ENCODE measurements at regions not wholly inside any gene's neighbourhood (a gene's known extent, or its start where the extent isn't known, plus 50 kb on each side); places are given as distances from the start of the nearest gene placed in this dataset.

DNA sequence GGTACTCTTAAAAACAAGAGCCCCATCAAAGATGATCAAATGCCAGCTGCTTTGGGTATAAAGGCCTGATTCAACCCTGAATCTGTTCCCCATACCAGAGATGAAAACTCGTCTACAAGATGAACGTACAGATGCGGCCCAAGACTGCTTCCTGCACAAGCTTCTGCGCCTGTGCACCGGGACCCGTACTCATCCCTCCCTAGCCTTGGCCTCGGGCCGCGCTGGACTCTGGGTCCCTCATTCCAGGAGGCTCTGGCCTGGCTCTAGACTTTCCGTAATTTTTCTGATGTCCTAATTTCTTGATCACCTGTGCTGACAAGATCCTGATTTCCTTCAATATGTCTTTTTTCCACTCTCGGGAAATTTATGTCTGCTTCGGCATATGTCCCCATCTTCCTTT is 612.3 kb downstream of the BNC2 start:
- TF ChIP-seq EP300 (IDR thresholded peaks at IDR 0.05) = no peak
- TF ChIP-seq, protein P1, sequence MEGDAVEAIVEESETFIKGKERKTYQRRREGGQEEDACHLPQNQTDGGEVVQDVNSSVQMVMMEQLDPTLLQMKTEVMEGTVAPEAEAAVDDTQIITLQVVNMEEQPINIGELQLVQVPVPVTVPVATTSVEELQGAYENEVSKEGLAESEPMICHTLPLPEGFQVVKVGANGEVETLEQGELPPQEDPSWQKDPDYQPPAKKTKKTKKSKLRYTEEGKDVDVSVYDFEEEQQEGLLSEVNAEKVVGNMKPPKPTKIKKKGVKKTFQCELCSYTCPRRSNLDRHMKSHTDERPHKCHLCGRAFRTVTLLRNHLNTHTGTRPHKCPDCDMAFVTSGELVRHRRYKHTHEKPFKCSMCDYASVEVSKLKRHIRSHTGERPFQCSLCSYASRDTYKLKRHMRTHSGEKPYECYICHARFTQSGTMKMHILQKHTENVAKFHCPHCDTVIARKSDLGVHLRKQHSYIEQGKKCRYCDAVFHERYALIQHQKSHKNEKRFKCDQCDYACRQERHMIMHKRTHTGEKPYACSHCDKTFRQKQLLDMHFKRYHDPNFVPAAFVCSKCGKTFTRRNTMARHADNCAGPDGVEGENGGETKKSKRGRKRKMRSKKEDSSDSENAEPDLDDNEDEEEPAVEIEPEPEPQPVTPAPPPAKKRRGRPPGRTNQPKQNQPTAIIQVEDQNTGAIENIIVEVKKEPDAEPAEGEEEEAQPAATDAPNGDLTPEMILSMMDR (IDR thresholded peaks at IDR 0.05) = no peak
- no peak for TF ChIP-seq POLR2A (IDR thresholded peaks at IDR 0.05)
- Histone ChIP-seq H3K4me1 (ENCODE audit: insufficient read depth) (peaks cover 14% of the 10 kb centered on the region), H3K4me3 (no peak overlapping the region), H3K9me3 (no peaks in the 10 kb centered on the region), H3K27me3 (no peaks in the 10 kb centered on the region), H3K36me3 (no peaks in the 10 kb centered on the region), H3K27ac (peak overlapping the region in 1 of 2 donors; percentile 17)
- intact Hi-C loops (cut with DNase I) = loop anchor here in 1 of 4 donors (5.0 kb wide), 1 partner anchor 46 kb away; no protein-coding TSS in a partner anchor
- WGBS, 3 donors = 86 to 89% (median 88%) methylated on average over 12 of the region's 12 CpGs
- DNase-seq = peak in 1 of 5 donors; percentile 55

DNA sequence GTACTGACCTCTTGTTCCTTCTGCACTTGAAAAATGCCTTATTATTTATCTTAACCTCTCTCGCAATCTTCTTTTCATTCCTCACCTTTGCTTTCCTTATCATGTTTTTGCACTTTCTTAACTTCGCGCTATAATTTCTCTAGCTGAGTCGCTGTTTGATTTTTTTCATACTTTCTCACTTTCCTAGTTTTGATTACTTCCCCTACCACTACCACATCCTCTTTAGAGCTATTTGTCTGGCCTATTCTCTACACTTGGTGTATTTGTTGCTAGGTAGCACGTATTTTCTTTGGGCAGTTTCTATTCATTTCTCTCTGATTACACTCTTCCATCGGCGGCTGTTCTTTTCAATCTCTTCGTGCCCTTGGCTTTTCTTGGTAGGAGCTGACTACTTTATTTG is 611.8 kb downstream of the BNC2 start:
- no peaks in the 10 kb centered on the region for H3K27me3 ChIP-seq
- DNase-seq = no peak
- no peak overlapping the region for H3K4me3 ChIP-seq
- peaks cover 10% of the 10 kb centered on the region for H3K4me1 ChIP-seq (ENCODE audit: insufficient read depth)
- 15 to 42% (median 21%) methylated on average over 8 of the region's 8 CpGs for WGBS, 3 donors
- TF ChIP-seq, protein P1 (IDR thresholded peaks at IDR 0.05) = no peak
- TF ChIP-seq POLR2A (IDR thresholded peaks at IDR 0.05) = no peak
- TF ChIP-seq EP300 (IDR thresholded peaks at IDR 0.05) = no peak
- peak overlapping the region; percentile 3 to 47 for H3K27ac ChIP-seq
- intact Hi-C loops (cut with DNase I) = loop anchor here in 1 of 4 donors (5.0 kb wide), 1 partner anchor 46 kb away; no protein-coding TSS in a partner anchor
- H3K36me3 ChIP-seq = no peaks in the 10 kb centered on the region
- no peaks in the 10 kb centered on the region for H3K9me3 ChIP-seq

DNA sequence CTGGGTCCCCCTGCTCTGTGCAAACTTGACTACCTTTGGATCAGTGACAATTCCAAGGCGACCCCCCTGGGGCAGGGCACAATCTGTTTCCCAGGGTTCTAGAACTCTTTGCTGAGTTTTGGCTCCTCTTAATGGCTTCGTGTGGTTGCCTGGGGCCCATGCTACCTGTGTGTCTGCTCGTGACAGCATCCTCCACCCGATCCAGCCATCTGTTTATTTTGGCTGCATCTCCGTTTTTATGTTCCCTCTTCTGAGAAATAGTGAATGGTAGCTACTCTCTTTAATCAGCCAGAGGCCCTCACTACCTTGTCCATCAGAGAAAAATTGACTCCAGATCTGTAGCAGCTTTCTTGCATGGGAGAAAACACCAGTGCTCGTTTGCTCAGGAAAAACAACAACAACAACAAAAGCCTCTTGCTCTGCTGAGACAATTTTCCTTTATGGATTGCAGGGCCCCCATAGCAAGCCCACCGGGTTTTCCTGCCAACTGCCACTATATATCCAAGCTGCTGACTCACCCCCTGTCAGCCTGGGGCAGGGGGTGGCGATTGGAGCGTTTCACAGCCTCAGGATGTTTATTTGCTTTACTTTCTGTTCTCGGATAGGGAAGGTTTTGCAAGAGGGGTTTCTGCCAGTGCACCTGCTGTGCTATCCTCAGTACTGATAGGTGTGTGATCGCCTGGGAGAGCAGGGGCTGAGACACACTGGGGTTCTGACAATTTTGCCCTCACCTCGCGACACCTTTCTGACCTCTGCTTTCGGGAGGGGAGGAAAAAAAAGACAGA is 607.8 kb downstream of the BNC2 start:
- intact Hi-C loops (cut with DNase I) = no loop called here
- no peak for DNase-seq
- Histone ChIP-seq H3K27ac (no peak overlapping the region), H3K4me3 (no peak overlapping the region), H3K36me3 (no peaks in the 10 kb centered on the region), H3K4me1 (ENCODE audit: insufficient read depth) (peaks cover 11% of the 10 kb centered on the region), H3K9me3 (no peaks in the 10 kb centered on the region), H3K27me3 (no peaks in the 10 kb centered on the region)
- WGBS, 3 donors = 67 to 75% (median 74%) methylated on average over 14 of the region's 14 CpGs
- TF ChIP-seq, protein P1 (IDR thresholded peaks at IDR 0.05) = no peak
- TF ChIP-seq EP300 (IDR thresholded peaks at IDR 0.05) (no peak), POLR2A (IDR thresholded peaks at IDR 0.05) (no peak)

DNA sequence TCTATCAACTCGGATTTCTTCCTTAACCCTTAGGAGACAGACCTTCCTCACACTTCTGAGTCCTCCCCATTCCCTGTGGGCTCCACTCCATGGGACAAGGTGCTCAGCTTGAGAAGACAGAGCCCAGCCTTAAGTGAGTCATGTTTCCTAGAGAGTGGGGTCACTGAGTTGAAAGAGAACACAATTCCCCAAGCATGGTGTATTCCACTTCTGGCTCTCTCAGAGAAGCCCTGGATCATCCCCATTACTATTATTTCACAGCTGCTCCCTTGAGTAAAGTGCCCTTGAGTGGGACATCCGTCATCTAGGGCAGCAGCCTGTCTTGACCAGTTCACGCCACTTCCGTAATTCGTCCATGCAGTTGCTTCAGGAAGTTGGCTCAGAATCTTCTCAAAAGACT is 604.8 kb downstream of the BNC2 start:
- intact Hi-C loops (cut with DNase I) = no loop called here
- peaks cover 2% of the 10 kb centered on the region for H3K4me1 ChIP-seq (ENCODE audit: insufficient read depth)
- WGBS, 3 donors = 87 to 98% (median 98%) methylated on average over 5 of the region's 5 CpGs
- DNase-seq = no peak
- TF ChIP-seq POLR2A (IDR thresholded peaks at IDR 0.05) = no peak
- TF ChIP-seq EP300 (IDR thresholded peaks at IDR 0.05) = no peak
- TF ChIP-seq, protein P1 (IDR thresholded peaks at IDR 0.05) = no peak
- no peak overlapping the region for H3K27ac ChIP-seq
- no peaks in the 10 kb centered on the region for H3K27me3 ChIP-seq
- no peaks in the 10 kb centered on the region for H3K9me3 ChIP-seq
- no peak overlapping the region for H3K4me3 ChIP-seq
- no peaks in the 10 kb centered on the region for H3K36me3 ChIP-seq

All from ovary (tissue), 7 donors.